K562 (cell line): ENCODE measurements at regions not wholly inside any gene's neighbourhood (a gene's known extent, or its start where the extent isn't known, plus 50 kb on each side); places are given as distances from the start of the nearest gene placed in this dataset.

Source experiments
- ATAC-seq: fragments of 200-7000 bp; cut with Tn5 transposase; 3 replicates; pipeline ENCODE4 v1.9.1; 2020; ENCODE audit warnings: moderate library complexity
- BruUV-seq: library from RNA; stranded (reverse); fragments of 400-500 nt; replicated peaks from 2 replicates; lab custom pipeline; 2021; lab: Mats Ljungman, UMichigan
- CTCF ChIA-PET: fragments of 300-600 bp; formaldehyde crosslinking; extraction: SDS; loops from one replicate; lab custom pipeline; 2021; ENCODE audit warnings: low intra/inter-chr PET ratio; lab: Yijun Ruan, JAX
- POLR2A ChIA-PET: fragments of 300-600, 350-650 bp; sonication (Branson Sonifier 250); formaldehyde crosslinking; extraction: SDS; loops from one replicate; lab custom pipeline; 2021; ENCODE audit warnings: antibody characterized with exemption, inconsistent platforms; lab: Yijun Ruan, JAX
- DNase-seq, 4 experiments: peaks; one replicate each; pipeline versions ENCODE4 v3.0.0 to v3.0.0-alpha.2; 2011 to 2018; ENCODE audit warnings: low spot score in 3 of 4, mixed read lengths in 3 of 4; ENCODE audit errors: extremely low read depth in 1 of 4
- FAIRE-seq: peaks from 2 replicates; lab custom pipeline; 2011; peaks lifted over from hg19 to GRCh38; lab: Jason Lieb, UNC
- H2AFZ ChIP-seq: 2 replicates; pipeline ENCODE4 v1.6.0; 2011; ENCODE audit warnings: low read depth, low read length, control low read depth, inconsistent platforms
- H3K27ac ChIP-seq: fragments of 200-600 bp; 3 replicates; pipeline ENCODE4 v1.8.0; 2011; ENCODE audit warnings: low read depth, mild to moderate bottlenecking, control low read depth, inconsistent platforms, low read length, moderate library complexity, mixed read lengths; ENCODE audit errors: extremely low read depth
- H3K27me3 ChIP-seq, 2 experiments: fragments of 300-600 bp in 1 of 2; 2 replicates in 1 of 2; 3 replicates in 1 of 2; pipeline versions ENCODE4 v1.6.0 to v1.8.0; 2011; ENCODE audit warnings: inconsistent platforms in 2 of 2, low read length in 2 of 2, mild to moderate bottlenecking in 1 of 2, mixed read lengths in 1 of 2, moderate library complexity in 1 of 2; ENCODE audit not compliant: control insufficient read depth in 2 of 2, insufficient read depth in 2 of 2
- H3K36me3 ChIP-seq: fragments of 300-600 bp; 3 replicates; pipeline ENCODE4 v1.8.0; 2011; ENCODE audit warnings: mild to moderate bottlenecking, low read length, inconsistent platforms; ENCODE audit not compliant: control insufficient read depth, insufficient read depth
- H3K4me1 ChIP-seq, 2 experiments: fragments of 200-600 bp in 1 of 2; replicated peaks in 1 of 2; 2 replicates in 1 of 2; 3 replicates in 1 of 2; pipeline versions ENCODE4 v1.5.1 to v1.8.0; 2011; ENCODE audit warnings: inconsistent platforms in 2 of 2, low read length in 2 of 2, mild to moderate bottlenecking in 1 of 2, mixed read lengths in 1 of 2, moderate library complexity in 1 of 2; ENCODE audit not compliant: control insufficient read depth in 2 of 2, insufficient read depth in 2 of 2
- H3K4me2 ChIP-seq: 2 replicates; pipeline ENCODE4 v1.6.1; 2011; ENCODE audit warnings: low read length, control low read depth, inconsistent platforms, mixed read lengths; ENCODE audit not compliant: insufficient read depth
- H3K4me3 ChIP-seq: fragments of 200-600 bp; sonication (generic), shearing (Covaris generic); 2 replicates; pipeline ENCODE4 v1.5.1; 2016; ENCODE audit warnings: control low read depth, inconsistent platforms
- H3K79me2 ChIP-seq: fragments of 200-600 bp; 3 replicates; pipeline ENCODE4 v1.8.0; 2011; ENCODE audit warnings: low read length, inconsistent platforms; ENCODE audit not compliant: control insufficient read depth, insufficient read depth
- H3K9ac ChIP-seq, 2 experiments: 2 replicates each; pipeline versions ENCODE4 v1.6.0 to v1.6.1; 2011; ENCODE audit warnings: low read depth in 2 of 2, low read length in 2 of 2, control low read depth in 1 of 2, inconsistent platforms in 1 of 2, mild to moderate bottlenecking in 1 of 2, mixed read lengths in 1 of 2; ENCODE audit not compliant: insufficient read depth in 1 of 2
- H3K9me1 ChIP-seq: one replicate; pipeline ENCODE4 v1.6.0; 2011; ENCODE audit warnings: inconsistent platforms, mild to moderate bottlenecking, low read length, moderate library complexity; ENCODE audit not compliant: control insufficient read depth, insufficient read depth
- H3K9me3 ChIP-seq: replicated peaks from 2 replicates; pipeline ENCODE4 v1.5.1; 2011; ENCODE audit warnings: low read depth, low read length, inconsistent platforms; ENCODE audit not compliant: control insufficient read depth, insufficient read depth
- H4K20me1 ChIP-seq: replicated peaks from 2 replicates; pipeline ENCODE4 v1.6.1; 2011; ENCODE audit warnings: low read length, inconsistent platforms, mixed read lengths; ENCODE audit not compliant: control insufficient read depth, insufficient read depth
- BMI1 ChIP-seq: fragments of 150-350 bp; IDR thresholded peaks from 2 replicates; pipeline ENCODE4 v1.6.1; 2014; ENCODE audit warnings: low read length
- EWSR1 ChIP-seq: fragments of 450-650 bp; IDR thresholded peaks from 2 replicates; pipeline ENCODE4 v1.6.1; 2018; ENCODE audit warnings: borderline replicate concordance, mild to moderate bottlenecking, low read depth, moderate library complexity; ENCODE audit not compliant: partially characterized antibody
- FOXJ2 ChIP-seq: fragments of 200-800 bp; sonication (Bioruptor generic); IDR thresholded peaks from 2 replicates; pipeline ENCODE4 v1.6.1; 2016; ENCODE audit warnings: missing genetic modification characterization, missing compliant biosample characterization
- GATAD2B ChIP-seq: fragments of 450-650 bp; IDR thresholded peaks from 2 replicates; pipeline ENCODE4 v1.6.1; 2017; ENCODE audit warnings: mild to moderate bottlenecking, borderline replicate concordance
- HDAC6 ChIP-seq: IDR thresholded peaks from 2 replicates; pipeline ENCODE4 v1.6.1; 2012; ENCODE audit warnings: low read depth, mild to moderate bottlenecking, control low read depth, inconsistent platforms, low read length, moderate library complexity
- KLF1 ChIP-seq: fragments of 450-650 bp; IDR thresholded peaks from 2 replicates; pipeline ENCODE4 v1.6.1; 2016; ENCODE audit warnings: missing genetic modification characterization, missing compliant biosample characterization
- MAFF ChIP-seq: IDR thresholded peaks from 2 replicates; pipeline ENCODE4 v1.6.1; 2012; ENCODE audit warnings: low read length, improper control_type of control experiment
- PHTF2 ChIP-seq: fragments of 250-450 bp; sonication (Bioruptor Pico); IDR thresholded peaks from 2 replicates; pipeline ENCODE4 v1.5.0; 2021; ENCODE audit warnings: mild to moderate bottlenecking
- PTRF ChIP-seq: fragments of 450-650 bp; IDR thresholded peaks from 2 replicates; pipeline ENCODE4 v1.6.1; 2016; ENCODE audit warnings: mild to moderate bottlenecking, missing genetic modification characterization, missing compliant biosample characterization
- RCOR1 ChIP-seq, 2 experiments: IDR thresholded peaks; 2 replicates each; pipeline ENCODE4 v1.6.1; 2012; ENCODE audit warnings: low read depth in 2 of 2, low read length in 2 of 2, borderline replicate concordance in 1 of 2, improper control_type of control experiment in 1 of 2
- SMAD1 ChIP-seq: fragments of 150-350 bp; IDR thresholded peaks from 2 replicates; pipeline ENCODE4 v1.6.1; 2014; ENCODE audit warnings: low read length, low read depth; ENCODE audit not compliant: partially characterized antibody
- ZBTB17 ChIP-seq: fragments of 450-650 bp; formaldehyde crosslinking; IDR thresholded peaks from 2 replicates; pipeline ENCODE4 v1.4.0; 2020; ENCODE audit warnings: mild to moderate bottlenecking
- ZNF41 ChIP-seq: fragments of 250-450 bp; sonication (Bioruptor Pico); conservative IDR thresholded peaks from 2 replicates; pipeline ENCODE4 v1.4.0; 2020; ENCODE audit warnings: mild to moderate bottlenecking
- ZNF431 ChIP-seq: sonication (generic); formaldehyde crosslinking; IDR thresholded peaks from 2 replicates; pipeline ENCODE4 v1.8.0; 2022; ENCODE audit warnings: mild to moderate bottlenecking, missing genetic modification reagents
- ZNF583 ChIP-seq: fragments of 250-450 bp; sonication (Bioruptor Pico); IDR thresholded peaks from 2 replicates; pipeline ENCODE4 v1.4.0; 2020
- ZNF644 ChIP-seq: fragments of 200-800 bp; sonication (Bioruptor generic); IDR thresholded peaks from 2 replicates; pipeline ENCODE4 v1.6.1; 2016; ENCODE audit warnings: low read depth, missing genetic modification characterization, missing compliant biosample characterization
- whole genome bisulfite sequencing: fragments of 100-300 bp; shearing (Covaris generic); methylation state at CpG from one replicate; pipeline ENCODE4 v1.1.6; 2016; ENCODE audit warnings: low coverage, mixed read lengths; ENCODE audit not compliant: insufficient coverage; ENCODE audit errors: missing lambda C conversion rate; 5-methylcytosine and 5-hydroxymethylcytosine counted together
- in situ Hi-C: fragments of 300-500 bp; cut with MboI; formaldehyde crosslinking; loops from 4 replicates; pipeline ENCODE4 v1.15.0; 2018; ENCODE audit warnings: inconsistent platforms, mixed read lengths
- intact Hi-C: fragments of 100-400 bp; cut with micrococcal nuclease; formaldehyde crosslinking; loops from 2 replicates; pipeline ENCODE4 v1.14.2; 2022
- TF ChIP-seq, protein P1 (sequence below): fragments of 450-650 bp; formaldehyde crosslinking; IDR thresholded peaks from 2 replicates; pipeline ENCODE4 v1.4.0; 2020; ENCODE audit warnings: mild to moderate bottlenecking, moderate library complexity
- TF ChIP-seq, protein P2 (sequence below): sonication (generic); formaldehyde crosslinking; IDR thresholded peaks from 2 replicates; pipeline ENCODE4 v1.8.1; 2023; ENCODE audit warnings: mild to moderate bottlenecking, missing genetic modification reagents, moderate library complexity
- TF ChIP-seq, protein P3 (sequence below): fragments of 250-450 bp; sonication (Bioruptor Pico); IDR thresholded peaks from 2 replicates; pipeline ENCODE4 v1.9.0; 2021; ENCODE audit warnings: mild to moderate bottlenecking
- TF ChIP-seq, protein P4 (sequence below): fragments of 250-450 bp; sonication (Bioruptor Pico); IDR thresholded peaks from 2 replicates; pipeline ENCODE4 v1.5.0; 2021

DNA sequence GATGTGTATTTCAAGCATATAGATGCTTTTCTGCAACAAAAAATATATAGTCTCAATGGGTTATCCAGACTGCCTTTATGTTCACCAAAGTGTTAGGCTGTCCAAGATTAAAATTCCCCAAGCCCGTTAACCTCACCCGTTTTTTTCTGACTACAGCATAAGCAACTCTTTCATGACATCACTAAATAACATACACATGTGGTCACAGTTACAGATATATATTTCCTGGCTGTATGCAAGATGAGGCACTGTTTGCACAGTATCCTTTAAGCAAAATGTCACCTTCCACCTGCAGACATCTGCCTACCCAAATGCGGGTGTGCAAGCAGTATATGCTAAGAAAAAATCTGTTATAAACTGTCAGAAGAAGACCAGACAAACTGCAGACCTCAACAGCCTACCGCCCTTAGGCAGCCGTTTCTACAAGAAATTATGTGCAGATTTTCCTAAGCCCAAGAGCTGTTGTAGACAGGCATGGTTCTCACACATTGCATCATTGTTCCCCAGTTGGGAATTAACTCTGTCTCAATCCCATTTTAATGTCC lies 183.1 kb upstream of the MXRA5 start (continued):
- TF ChIP-seq, protein P1, sequence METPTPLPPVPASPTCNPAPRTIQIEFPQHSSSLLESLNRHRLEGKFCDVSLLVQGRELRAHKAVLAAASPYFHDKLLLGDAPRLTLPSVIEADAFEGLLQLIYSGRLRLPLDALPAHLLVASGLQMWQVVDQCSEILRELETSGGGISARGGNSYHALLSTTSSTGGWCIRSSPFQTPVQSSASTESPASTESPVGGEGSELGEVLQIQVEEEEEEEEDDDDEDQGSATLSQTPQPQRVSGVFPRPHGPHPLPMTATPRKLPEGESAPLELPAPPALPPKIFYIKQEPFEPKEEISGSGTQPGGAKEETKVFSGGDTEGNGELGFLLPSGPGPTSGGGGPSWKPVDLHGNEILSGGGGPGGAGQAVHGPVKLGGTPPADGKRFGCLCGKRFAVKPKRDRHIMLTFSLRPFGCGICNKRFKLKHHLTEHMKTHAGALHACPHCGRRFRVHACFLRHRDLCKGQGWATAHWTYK (CRISPR knock-in tag), result no peak

DNA sequence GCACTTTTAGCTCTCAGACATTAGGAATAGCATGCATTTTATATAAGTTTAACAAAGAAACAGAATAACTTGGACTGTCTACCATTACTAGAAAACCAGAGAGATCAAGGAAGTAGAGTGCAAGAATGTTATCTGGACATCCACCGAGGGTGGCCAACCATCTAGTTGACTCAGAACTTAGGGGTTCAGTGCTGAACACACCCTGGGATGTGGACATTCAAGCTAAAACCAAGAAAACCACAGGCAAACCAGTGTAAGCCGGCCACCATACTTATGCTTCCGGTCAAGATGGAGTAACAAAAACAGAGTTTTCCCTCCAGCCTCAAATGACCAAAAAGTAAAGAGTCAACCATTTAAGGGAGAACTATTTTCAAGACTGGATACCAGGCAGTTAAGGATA lies 181.4 kb upstream of the MXRA5 start:
- FAIRE-seq (no peak), ATAC-seq (no peak), DNase-seq (no peak)
- Histone ChIP-seq H3K27me3 (no peaks in the 10 kb centered on the region), H3K4me1 (no peaks in the 10 kb centered on the region), H4K20me1 (no peaks in the 10 kb centered on the region), H3K27ac (no peak overlapping the region), H3K4me3 (no peak overlapping the region), H3K9ac (no peak overlapping the region), H3K79me2 (no peaks in the 10 kb centered on the region), H3K4me2 (no peak overlapping the region), H3K9me3 (no peaks in the 10 kb centered on the region), H2AFZ (no peak overlapping the region), H3K9me1 (no peaks in the 10 kb centered on the region), H3K36me3 (no peaks in the 10 kb centered on the region)
- no TSS peak for BruUV-seq
- WGBS, result 0% methylated on average over 3 of the region's 3 CpGs
- CTCF ChIA-PET, result no interaction called here
- intact Hi-C loops (no loop called here), in situ Hi-C loops (no loop called here)
- POLR2A ChIA-PET, result no interaction called here
- TF ChIP-seq SMAD1 (no peak), EWSR1 (no peak), ZNF583 (CRISPR knock-in tag) (no peak), PHTF2 (CRISPR knock-in tag) (no peak), PTRF (tag) (no peak), KLF1 (tag) (no peak), ZNF431 (no peak), ZNF644 (tag) (no peak), BMI1 (no peak), HDAC6 (no peak), ZNF41 (CRISPR knock-in tag) (no peak), MAFF (no peak), GATAD2B (no peak), RCOR1 (IDR thresholded peaks at IDR 0.05; ENCODE audit: borderline replicate concordance in 1 of 2, low read depth in 2 of 2, low read length in 2 of 2) (no peak), ZBTB17 (CRISPR knock-in tag) (no peak), FOXJ2 (tag) (no peak)
- TF ChIP-seq, protein P2, sequence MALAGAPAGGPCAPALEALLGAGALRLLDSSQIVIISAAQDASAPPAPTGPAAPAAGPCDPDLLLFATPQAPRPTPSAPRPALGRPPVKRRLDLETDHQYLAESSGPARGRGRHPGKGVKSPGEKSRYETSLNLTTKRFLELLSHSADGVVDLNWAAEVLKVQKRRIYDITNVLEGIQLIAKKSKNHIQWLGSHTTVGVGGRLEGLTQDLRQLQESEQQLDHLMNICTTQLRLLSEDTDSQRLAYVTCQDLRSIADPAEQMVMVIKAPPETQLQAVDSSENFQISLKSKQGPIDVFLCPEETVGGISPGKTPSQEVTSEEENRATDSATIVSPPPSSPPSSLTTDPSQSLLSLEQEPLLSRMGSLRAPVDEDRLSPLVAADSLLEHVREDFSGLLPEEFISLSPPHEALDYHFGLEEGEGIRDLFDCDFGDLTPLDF (CRISPR knock-in tag), result no peak
- TF ChIP-seq, protein P3, sequence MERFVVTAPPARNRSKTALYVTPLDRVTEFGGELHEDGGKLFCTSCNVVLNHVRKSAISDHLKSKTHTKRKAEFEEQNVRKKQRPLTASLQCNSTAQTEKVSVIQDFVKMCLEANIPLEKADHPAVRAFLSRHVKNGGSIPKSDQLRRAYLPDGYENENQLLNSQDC (CRISPR knock-in tag), result no peak
- TF ChIP-seq, protein P4, sequence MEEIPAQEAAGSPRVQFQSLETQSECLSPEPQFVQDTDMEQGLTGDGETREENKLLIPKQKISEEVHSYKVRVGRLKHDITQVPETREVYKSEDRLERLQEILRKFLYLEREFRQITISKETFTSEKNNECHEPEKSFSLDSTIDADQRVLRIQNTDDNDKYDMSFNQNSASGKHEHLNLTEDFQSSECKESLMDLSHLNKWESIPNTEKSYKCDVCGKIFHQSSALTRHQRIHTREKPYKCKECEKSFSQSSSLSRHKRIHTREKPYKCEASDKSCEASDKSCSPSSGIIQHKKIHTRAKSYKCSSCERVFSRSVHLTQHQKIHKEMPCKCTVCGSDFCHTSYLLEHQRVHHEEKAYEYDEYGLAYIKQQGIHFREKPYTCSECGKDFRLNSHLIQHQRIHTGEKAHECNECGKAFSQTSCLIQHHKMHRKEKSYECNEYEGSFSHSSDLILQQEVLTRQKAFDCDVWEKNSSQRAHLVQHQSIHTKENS (CRISPR knock-in tag), result no peak
